Smooth muscle cell (in vitro differentiated cells): ENCODE measurements at regions not wholly inside any gene's neighbourhood (a gene's known extent, or its start where the extent isn't known, plus 50 kb on each side); places are given as distances from the start of the nearest gene placed in this dataset.
A peak's percentile ranks its signal among the peaks of the same experiment; 100 is the strongest.

ENCODE experiments used
- DNase-seq: peaks from one replicate; lab custom pipeline; 2025; ENCODE audit not compliant: unreplicated experiment; lab: John Stamatoyannopoulos, UW
- H2AFZ ChIP-seq: fragments of 200-600 bp; sonication (generic); 2 replicates; pipeline ENCODE4 v1.6.0; 2016; ENCODE audit warnings: antibody characterized with exemption, low read depth, mild to moderate bottlenecking
- H3F3A ChIP-seq: fragments of 200-600 bp; sonication (generic); 2 replicates; pipeline ENCODE4 v1.6.0; 2017; ENCODE audit warnings: antibody characterized with exemption, low read depth
- H3K27ac ChIP-seq: fragments of 200-600 bp; sonication (generic); 2 replicates; pipeline ENCODE4 v1.5.1; 2016; ENCODE audit warnings: low read depth, mild to moderate bottlenecking
- H3K27me3 ChIP-seq: fragments of 200-600 bp; sonication (generic); 2 replicates; pipeline ENCODE4 v1.6.1; 2016; ENCODE audit warnings: low read depth, mild to moderate bottlenecking
- H3K36me3 ChIP-seq: fragments of 200-600 bp; sonication (generic); 2 replicates; pipeline ENCODE4 v1.5.1; 2016; ENCODE audit warnings: low read depth
- H3K4me1 ChIP-seq: fragments of 200-600 bp; sonication (generic); 2 replicates; pipeline ENCODE4 v1.5.1; 2016; ENCODE audit warnings: low read depth
- H3K4me2 ChIP-seq: fragments of 200-600 bp; sonication (generic); 2 replicates; pipeline ENCODE4 v1.6.0; 2016; ENCODE audit warnings: mild to moderate bottlenecking
- H3K4me3 ChIP-seq: fragments of 200-600 bp; sonication (generic); 2 replicates; pipeline ENCODE4 v1.5.1; 2016; ENCODE audit warnings: mild to moderate bottlenecking
- H3K79me2 ChIP-seq: fragments of 200-600 bp; sonication (generic); 2 replicates; pipeline ENCODE4 v1.6.0; 2016; ENCODE audit warnings: low read depth, mild to moderate bottlenecking
- H3K9ac ChIP-seq: fragments of 200-600 bp; sonication (generic); 2 replicates; pipeline ENCODE4 v1.6.0; 2016; ENCODE audit warnings: low read depth
- H3K9me3 ChIP-seq: fragments of 200-600 bp; sonication (generic); replicated peaks from 2 replicates; pipeline ENCODE4 v1.5.1; 2016; ENCODE audit warnings: low read depth
- H4K20me1 ChIP-seq: fragments of 200-600 bp; sonication (generic); 2 replicates; pipeline ENCODE4 v1.6.0; 2016; ENCODE audit warnings: low read depth
- CTCF ChIP-seq: fragments of 200-600 bp; sonication (generic); IDR thresholded peaks from 2 replicates; pipeline ENCODE4 v1.5.1; 2017; ENCODE audit warnings: borderline replicate concordance, mild to moderate bottlenecking, antibody characterized with exemption; ENCODE audit not compliant: insufficient read depth, poor library complexity, severe bottlenecking
- WGBS: methylation state at CpG from one replicate; pipeline ENCODE4 v1.1.7; 2016; ENCODE audit warnings: low lambda C conversion rate; 5-methylcytosine and 5-hydroxymethylcytosine counted together

DNA sequence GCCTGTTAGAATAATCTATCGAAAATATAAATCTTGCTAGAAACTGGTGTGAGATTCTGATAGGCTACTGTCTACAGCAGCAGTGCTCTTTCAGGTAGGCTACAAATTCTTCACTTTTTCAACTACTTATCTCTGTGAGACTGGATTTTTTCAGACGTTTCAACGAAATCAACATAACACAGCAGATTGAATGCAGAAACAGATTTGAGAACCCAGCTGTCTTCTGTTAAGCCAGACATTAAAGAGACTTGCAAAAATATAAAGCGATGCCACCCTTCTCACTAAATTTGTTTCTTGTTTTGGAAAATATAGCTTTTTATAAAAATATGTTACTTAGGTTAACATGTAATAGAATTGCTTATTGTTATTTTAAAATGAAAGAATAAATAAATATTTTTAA lies 140.6 kb upstream of the PHACTR1 start:
- H3K27ac ChIP-seq: peak overlapping the region; percentile 85

GRCh38 chr6:12576389-12576788 lies 140.2 kb upstream of the PHACTR1 start:
- H3K27ac ChIP-seq: peak overlapping the region; percentile 85
- 61% methylated on average over 2 of the region's 2 CpGs for WGBS

More for the DNA sequence above, 140.6 kb upstream of the PHACTR1 start:
- H3K4me3 ChIP-seq: no peak overlapping the region
- H3K36me3 ChIP-seq: no peaks in the 10 kb centered on the region
- 78% methylated on average over 4 of the region's 4 CpGs for WGBS
- TF ChIP-seq CTCF: no peak
- no peaks in the 10 kb centered on the region for H4K20me1 ChIP-seq
- H3K4me1 ChIP-seq: no peaks in the 10 kb centered on the region
- H2AFZ ChIP-seq: no peak overlapping the region
- no peaks in the 10 kb centered on the region for H3K9me3 ChIP-seq
- no peak for DNase-seq
- H3F3A ChIP-seq: peaks cover 6% of the 10 kb centered on the region
- H3K9ac ChIP-seq: no peak overlapping the region
- no peaks in the 10 kb centered on the region for H3K79me2 ChIP-seq
- H3K4me2 ChIP-seq: no peak overlapping the region
- no peaks in the 10 kb centered on the region for H3K27me3 ChIP-seq

GRCh38 chr6:12577124-12577850 lies 139.3 kb upstream of the PHACTR1 start:
- WGBS: 58% methylated on average over 8 of the region's 8 CpGs
- H4K20me1 ChIP-seq: no peaks in the 10 kb centered on the region
- peaks cover 6% of the 10 kb centered on the region for H3F3A ChIP-seq
- no peak overlapping the region for H2AFZ ChIP-seq
- no peaks in the 10 kb centered on the region for H3K4me1 ChIP-seq
- H3K9me3 ChIP-seq: no peaks in the 10 kb centered on the region
- peak overlapping the region; percentile 85 for H3K27ac ChIP-seq
- H3K9ac ChIP-seq: peak overlapping the region; percentile 52
- no peaks in the 10 kb centered on the region for H3K27me3 ChIP-seq
- no peaks in the 10 kb centered on the region for H3K79me2 ChIP-seq
- no peak for DNase-seq
- TF ChIP-seq CTCF: no peak
- H3K4me2 ChIP-seq: no peak overlapping the region
- H3K4me3 ChIP-seq: no peak overlapping the region
- no peaks in the 10 kb centered on the region for H3K36me3 ChIP-seq

More at GRCh38 chr6:12576389-12576788, 140.2 kb upstream of the PHACTR1 start:
- Histone ChIP-seq H3K27me3 (no peaks in the 10 kb centered on the region), H3K9ac (peak overlapping the region; percentile 52), H3K9me3 (no peaks in the 10 kb centered on the region), H3K36me3 (no peaks in the 10 kb centered on the region), H3K79me2 (no peaks in the 10 kb centered on the region), H3K4me1 (no peaks in the 10 kb centered on the region), H4K20me1 (no peaks in the 10 kb centered on the region), H2AFZ (no peak overlapping the region), H3K4me3 (no peak overlapping the region), H3K4me2 (peak overlapping the region; percentile 42), H3F3A (peaks cover 6% of the 10 kb centered on the region)
- no peak for DNase-seq
- no peak for TF ChIP-seq CTCF

GRCh38 chr6:12578097-12578496 lies 138.5 kb upstream of the PHACTR1 start:
- Histone ChIP-seq H4K20me1 (no peaks in the 10 kb centered on the region), H3K36me3 (no peaks in the 10 kb centered on the region), H3K27me3 (no peaks in the 10 kb centered on the region), H3K27ac (peak overlapping the region; percentile 85), H3K4me2 (no peak overlapping the region), H2AFZ (no peak overlapping the region), H3K9me3 (no peaks in the 10 kb centered on the region), H3K4me3 (no peak overlapping the region), H3F3A (peaks cover 6% of the 10 kb centered on the region), H3K9ac (peak overlapping the region; percentile 33), H3K79me2 (no peaks in the 10 kb centered on the region), H3K4me1 (no peaks in the 10 kb centered on the region)
- DNase-seq: no peak
- no peak for TF ChIP-seq CTCF
